ENCODE measurements at regions not wholly inside any gene's neighbourhood (a gene's known extent, or its start where the extent isn't known, plus 50 kb on each side); places are given as distances from the start of the nearest gene placed in this dataset.

DNA sequence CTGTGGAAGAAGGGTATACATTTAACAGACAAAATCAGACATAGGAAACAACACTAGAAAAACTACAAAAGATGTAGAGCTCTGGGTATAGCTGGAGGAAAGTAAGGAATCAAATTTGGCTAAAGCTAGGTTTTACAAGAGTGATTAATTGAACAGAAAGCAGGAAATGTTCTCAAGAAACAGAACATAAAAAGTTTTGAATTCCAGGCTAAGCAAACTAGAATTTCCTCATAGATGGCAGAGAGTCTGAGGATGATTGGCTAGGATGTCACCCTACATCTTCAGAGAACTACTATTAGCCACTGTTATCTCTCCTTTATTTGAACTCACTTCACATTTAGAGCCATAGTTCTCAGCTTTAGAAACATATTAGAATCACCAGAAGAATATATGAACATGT, 502.1 kb upstream of the PAPPA start (continued):
- TF ChIP-seq ZNF34 (CRISPR knock-in tag; IDR thresholded peaks at IDR 0.05; ENCODE audit: borderline replicate concordance) (no peak), ZNF350 (CRISPR knock-in tag; IDR thresholded peaks at IDR 0.05; ENCODE audit: borderline replicate concordance, low read depth) (no peak), EZH2 (conservative IDR thresholded peaks at IDR 0.05; ENCODE audit: low read depth, low read length) (no peak), MXD4 (CRISPR knock-in tag; IDR thresholded peaks at IDR 0.05) (no peak)

DNA sequence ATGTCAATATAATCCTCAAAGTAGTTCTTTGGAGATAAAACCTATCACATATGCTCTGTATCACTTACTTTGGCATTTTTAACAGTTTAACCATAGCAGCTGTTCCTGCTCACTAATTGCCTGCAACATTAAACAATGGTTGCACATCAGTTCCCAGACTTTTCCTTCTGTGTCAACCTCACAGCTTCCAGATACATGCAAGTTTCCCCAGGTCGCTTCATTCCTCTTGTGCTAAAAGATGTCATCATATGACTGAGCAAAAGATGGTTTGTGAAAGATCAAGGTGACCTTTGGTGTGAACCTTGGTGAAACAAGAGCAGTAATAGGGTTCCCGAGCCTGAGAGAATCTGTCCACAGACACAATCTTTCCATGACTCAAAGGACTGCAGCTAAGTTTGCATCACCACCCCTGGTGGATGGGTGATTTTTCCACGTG, 500.4 kb upstream of the PAPPA start:
- no TSS peak for BruUV-seq (replicated peaks)
- no peak overlapping the region for H3K4me3 ChIP-seq (replicated peaks in 1 of 3; ENCODE audit: insufficient read depth in 1 of 3, low read depth in 2 of 3, low read length in 3 of 3)
- in situ Hi-C loops (cut with HindIII; ENCODE audit: extremely low pct_ligation_motif_present, low pct_unique_long_range_greater_than_20kb): no loop called here
- no peak overlapping the region for H3K27ac ChIP-seq (ENCODE audit: extremely low read length, insufficient read depth, low read length)
- no peaks in the 10 kb centered on the region for H3K36me3 ChIP-seq (replicated peaks in 1 of 2; ENCODE audit: control insufficient read depth in 1 of 2, insufficient read depth in 2 of 2, low read length in 2 of 2)
- DNase-seq (ENCODE audit: low spot score): no peak
- intact Hi-C loops (cut with micrococcal nuclease; ENCODE audit: unreplicated experiment): no loop called here
- H3K4me2 ChIP-seq (ENCODE audit: low read depth, low read length): no peak overlapping the region
- ChIA-PET CTCF (ENCODE audit: low intra/inter-chr PET ratio, low total read pairs) (no interaction called here), POLR2A (no interaction called here)
- FAIRE-seq: no peak
- no peaks in the 10 kb centered on the region for H3K27me3 ChIP-seq (ENCODE audit: control insufficient read depth in 1 of 2, insufficient read depth in 2 of 2, low read length in 2 of 2)
- H2AFZ ChIP-seq (ENCODE audit: low read length): no peak overlapping the region
- no peaks in the 10 kb centered on the region for H3K79me2 ChIP-seq (ENCODE audit: insufficient read depth, low read length)
- no peaks in the 10 kb centered on the region for H4K20me1 ChIP-seq (ENCODE audit: insufficient read depth, low read length)
- WGBS (ENCODE audit: low lambda C conversion rate): 0% methylated on average over 2 of the region's 3 CpGs
- no peaks in the 10 kb centered on the region for H3K4me1 ChIP-seq (ENCODE audit: insufficient read depth, low read length)
- H3K9me3 ChIP-seq (ENCODE audit: low read length): no peaks in the 10 kb centered on the region
- no peak for ATAC-seq
- TF ChIP-seq NFIB (CRISPR knock-in tag; IDR thresholded peaks at IDR 0.05; ENCODE audit: borderline replicate concordance) (no peak), ZNF746 (CRISPR knock-in tag; IDR thresholded peaks at IDR 0.05) (no peak)
- TF ChIP-seq, protein P1, sequence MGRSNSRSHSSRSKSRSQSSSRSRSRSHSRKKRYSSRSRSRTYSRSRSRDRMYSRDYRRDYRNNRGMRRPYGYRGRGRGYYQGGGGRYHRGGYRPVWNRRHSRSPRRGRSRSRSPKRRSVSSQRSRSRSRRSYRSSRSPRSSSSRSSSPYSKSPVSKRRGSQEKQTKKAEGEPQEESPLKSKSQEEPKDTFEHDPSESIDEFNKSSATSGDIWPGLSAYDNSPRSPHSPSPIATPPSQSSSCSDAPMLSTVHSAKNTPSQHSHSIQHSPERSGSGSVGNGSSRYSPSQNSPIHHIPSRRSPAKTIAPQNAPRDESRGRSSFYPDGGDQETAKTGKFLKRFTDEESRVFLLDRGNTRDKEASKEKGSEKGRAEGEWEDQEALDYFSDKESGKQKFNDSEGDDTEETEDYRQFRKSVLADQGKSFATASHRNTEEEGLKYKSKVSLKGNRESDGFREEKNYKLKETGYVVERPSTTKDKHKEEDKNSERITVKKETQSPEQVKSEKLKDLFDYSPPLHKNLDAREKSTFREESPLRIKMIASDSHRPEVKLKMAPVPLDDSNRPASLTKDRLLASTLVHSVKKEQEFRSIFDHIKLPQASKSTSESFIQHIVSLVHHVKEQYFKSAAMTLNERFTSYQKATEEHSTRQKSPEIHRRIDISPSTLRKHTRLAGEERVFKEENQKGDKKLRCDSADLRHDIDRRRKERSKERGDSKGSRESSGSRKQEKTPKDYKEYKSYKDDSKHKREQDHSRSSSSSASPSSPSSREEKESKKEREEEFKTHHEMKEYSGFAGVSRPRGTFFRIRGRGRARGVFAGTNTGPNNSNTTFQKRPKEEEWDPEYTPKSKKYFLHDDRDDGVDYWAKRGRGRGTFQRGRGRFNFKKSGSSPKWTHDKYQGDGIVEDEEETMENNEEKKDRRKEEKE (IDR thresholded peaks at IDR 0.05): no peak
- H3K9ac ChIP-seq (ENCODE audit: insufficient read depth, low read depth, low read length): no peak overlapping the region
